ENCODE measurements at regions not wholly inside any gene's neighbourhood (a gene's known extent, or its start where the extent isn't known, plus 50 kb on each side); places are given as distances from the start of the nearest gene placed in this dataset.

GRCh38 chr2:8158711-8159110, 523.1 kb upstream of the ID2 start:
- no peaks in the 10 kb centered on the region for H3K9me3 ChIP-seq (replicated peaks in 1 of 2; ENCODE audit: control insufficient read depth in 1 of 2, insufficient read depth in 1 of 2, low read length in 2 of 2)
- H3K4me2 ChIP-seq (replicated peaks; ENCODE audit: extremely low read depth, low read length, poor library complexity, severe bottlenecking), result no peak overlapping the region
- Mint-ChIP-seq H3K27ac (no peak overlapping the region), H3K4me1 (peaks cover 18% of the 10 kb centered on the region), H3K36me3 (peaks cover 0 to 4% of the 10 kb centered on the region in 2 donors), H3K9me3 (peaks cover 0 to 7% (median 2%) of the 10 kb centered on the region in 7 donors), H3K4me3 (no peak overlapping the region), H3K27me3 (ENCODE audit: low read depth in 3 of 3) (peaks cover 0 to 7% (median 5%) of the 10 kb centered on the region in 3 donors)
- H3K27me3 ChIP-seq (ENCODE audit: control insufficient read depth in 2 of 2, insufficient read depth in 2 of 2, low read length in 2 of 2), result no peaks in the 10 kb centered on the region
- DNase-seq, result no peak
- H2AFZ ChIP-seq (ENCODE audit: insufficient read depth, low read depth, low read length, poor library complexity, severe bottlenecking), result no peak overlapping the region
- no peak overlapping the region for H3K4me3 ChIP-seq (replicated peaks in 1 of 3; ENCODE audit: low read depth in 2 of 3, low read length in 3 of 3)
- H3K9ac ChIP-seq (ENCODE audit: insufficient read depth, low read length, poor library complexity, severe bottlenecking), result no peak overlapping the region
- WGBS (ENCODE audit: insufficient coverage), result 76% methylated on average over 6 of the region's 6 CpGs
- peaks cover 15 to 16% of the 10 kb centered on the region in 2 donors for H3K4me1 ChIP-seq (ENCODE audit: control insufficient read depth in 1 of 2, insufficient read depth in 2 of 2, low read length in 2 of 2)
- intact Hi-C loops (cut with micrococcal nuclease), result no loop called here
- no peaks in the 10 kb centered on the region for H3K36me3 ChIP-seq (replicated peaks in 1 of 2; ENCODE audit: control insufficient read depth in 1 of 2, insufficient read depth in 2 of 2, low read length in 2 of 2)
- TF ChIP-seq, protein P1, sequence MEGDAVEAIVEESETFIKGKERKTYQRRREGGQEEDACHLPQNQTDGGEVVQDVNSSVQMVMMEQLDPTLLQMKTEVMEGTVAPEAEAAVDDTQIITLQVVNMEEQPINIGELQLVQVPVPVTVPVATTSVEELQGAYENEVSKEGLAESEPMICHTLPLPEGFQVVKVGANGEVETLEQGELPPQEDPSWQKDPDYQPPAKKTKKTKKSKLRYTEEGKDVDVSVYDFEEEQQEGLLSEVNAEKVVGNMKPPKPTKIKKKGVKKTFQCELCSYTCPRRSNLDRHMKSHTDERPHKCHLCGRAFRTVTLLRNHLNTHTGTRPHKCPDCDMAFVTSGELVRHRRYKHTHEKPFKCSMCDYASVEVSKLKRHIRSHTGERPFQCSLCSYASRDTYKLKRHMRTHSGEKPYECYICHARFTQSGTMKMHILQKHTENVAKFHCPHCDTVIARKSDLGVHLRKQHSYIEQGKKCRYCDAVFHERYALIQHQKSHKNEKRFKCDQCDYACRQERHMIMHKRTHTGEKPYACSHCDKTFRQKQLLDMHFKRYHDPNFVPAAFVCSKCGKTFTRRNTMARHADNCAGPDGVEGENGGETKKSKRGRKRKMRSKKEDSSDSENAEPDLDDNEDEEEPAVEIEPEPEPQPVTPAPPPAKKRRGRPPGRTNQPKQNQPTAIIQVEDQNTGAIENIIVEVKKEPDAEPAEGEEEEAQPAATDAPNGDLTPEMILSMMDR (IDR thresholded peaks at IDR 0.05), result no peak
- H3K79me2 ChIP-seq (ENCODE audit: insufficient read depth, low read length), result no peaks in the 10 kb centered on the region
- H4K20me1 ChIP-seq (ENCODE audit: insufficient read depth, low read length), result no peaks in the 10 kb centered on the region
- no peak overlapping the region for H3K27ac ChIP-seq (ENCODE audit: low read depth in 1 of 2, low read length in 2 of 2)

DNA sequence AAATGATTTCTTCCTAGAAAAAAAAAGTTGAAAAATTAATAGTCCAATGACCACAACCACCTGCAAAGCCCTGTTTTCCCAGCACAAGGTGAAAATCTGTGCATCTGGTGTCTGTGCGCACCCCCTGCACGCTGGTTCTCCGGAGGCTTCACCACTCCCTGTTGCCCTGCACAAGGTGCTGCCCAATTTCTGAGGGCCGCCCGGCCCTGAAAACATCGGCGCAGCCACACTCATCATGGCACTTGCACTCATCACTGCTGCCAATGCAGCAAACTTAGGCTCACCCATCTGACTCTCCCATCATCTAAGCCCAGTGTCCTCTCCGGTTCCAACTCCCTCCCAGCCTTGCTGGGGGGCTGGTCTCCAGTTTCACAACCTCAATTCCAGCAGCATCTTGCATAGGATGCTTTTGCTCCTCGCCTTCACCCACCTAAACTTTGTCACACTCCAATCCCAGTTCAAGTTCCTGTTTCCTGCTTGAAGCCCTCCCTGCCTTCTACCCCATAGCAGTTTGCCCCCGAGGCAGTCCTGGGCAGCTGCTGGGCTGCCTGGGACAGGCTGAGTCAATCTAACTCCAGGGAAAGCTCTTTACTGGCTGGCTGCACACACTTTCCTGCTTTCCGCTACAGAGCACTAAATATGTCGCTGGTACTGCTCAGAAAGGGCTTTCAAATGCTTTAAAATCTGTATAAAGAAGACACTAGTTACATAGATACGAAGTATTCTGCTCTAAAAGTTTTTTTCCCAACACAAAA, 522.5 kb upstream of the ID2 start:
- Mint-ChIP-seq H3K27ac (peak overlapping the region in 2 of 7 donors; percentile 6 to 24), H3K9me3 (peaks cover 0 to 7% (median 2%) of the 10 kb centered on the region in 7 donors), H3K4me1 (peaks cover 18% of the 10 kb centered on the region), H3K4me3 (no peak overlapping the region), H3K36me3 (peaks cover 0 to 3% of the 10 kb centered on the region in 2 donors), H3K27me3 (ENCODE audit: low read depth in 3 of 3) (peaks cover 0 to 5% (median 5%) of the 10 kb centered on the region in 3 donors)
- Histone ChIP-seq H3K27me3 (ENCODE audit: control insufficient read depth in 2 of 2, insufficient read depth in 2 of 2, low read length in 2 of 2) (no peaks in the 10 kb centered on the region), H2AFZ (ENCODE audit: insufficient read depth, low read depth, low read length, poor library complexity, severe bottlenecking) (no peak overlapping the region), H3K79me2 (ENCODE audit: insufficient read depth, low read length) (no peaks in the 10 kb centered on the region), H3K9ac (ENCODE audit: insufficient read depth, low read length, poor library complexity, severe bottlenecking) (no peak overlapping the region), H3K4me3 (replicated peaks in 1 of 3; ENCODE audit: low read depth in 2 of 3, low read length in 3 of 3) (no peak overlapping the region), H3K36me3 (replicated peaks in 1 of 2; ENCODE audit: control insufficient read depth in 1 of 2, insufficient read depth in 2 of 2, low read length in 2 of 2) (no peaks in the 10 kb centered on the region), H3K9me3 (replicated peaks in 1 of 2; ENCODE audit: control insufficient read depth in 1 of 2, insufficient read depth in 1 of 2, low read length in 2 of 2) (no peaks in the 10 kb centered on the region), H3K4me2 (replicated peaks; ENCODE audit: extremely low read depth, low read length, poor library complexity, severe bottlenecking) (no peak overlapping the region), H3K27ac (ENCODE audit: low read depth in 1 of 2, low read length in 2 of 2) (no peak overlapping the region), H3K4me1 (ENCODE audit: control insufficient read depth in 1 of 2, insufficient read depth in 2 of 2, low read length in 2 of 2) (peaks cover 15 to 16% of the 10 kb centered on the region in 2 donors), H4K20me1 (ENCODE audit: insufficient read depth, low read length) (no peaks in the 10 kb centered on the region)
- TF ChIP-seq, protein P1 (IDR thresholded peaks at IDR 0.05), result no peak
- WGBS (ENCODE audit: insufficient coverage), result 80% methylated on average over 12 of the region's 13 CpGs
- intact Hi-C loops (cut with micrococcal nuclease), result no loop called here
- no peak for DNase-seq

Measured in CD14-positive monocyte (primary cell).